DOHH2 (cell line): ENCODE measurements at regions not wholly inside any gene's neighbourhood (a gene's known extent, or its start where the extent isn't known, plus 50 kb on each side); places are given as distances from the start of the nearest gene placed in this dataset.

Experiments used
- EZH2phosphoT487 ChIP-seq: fragments of 200-600 bp; sonication (generic); IDR thresholded peaks from 2 replicates; pipeline ENCODE4 v1.6.1; 2017; ENCODE audit warnings: borderline replicate concordance, mild to moderate bottlenecking, antibody characterized with exemption, low read length, moderate library complexity, mixed read lengths
- TF ChIP-seq, protein P1 (sequence below): fragments of 200-600 bp; sonication (generic); IDR thresholded peaks from one replicate; pipeline ENCODE4 v1.5.1; 2014; ENCODE audit warnings: antibody characterized with exemption, mild to moderate bottlenecking, low read depth, low read length; ENCODE audit not compliant: poor library complexity, severe bottlenecking

DNA sequence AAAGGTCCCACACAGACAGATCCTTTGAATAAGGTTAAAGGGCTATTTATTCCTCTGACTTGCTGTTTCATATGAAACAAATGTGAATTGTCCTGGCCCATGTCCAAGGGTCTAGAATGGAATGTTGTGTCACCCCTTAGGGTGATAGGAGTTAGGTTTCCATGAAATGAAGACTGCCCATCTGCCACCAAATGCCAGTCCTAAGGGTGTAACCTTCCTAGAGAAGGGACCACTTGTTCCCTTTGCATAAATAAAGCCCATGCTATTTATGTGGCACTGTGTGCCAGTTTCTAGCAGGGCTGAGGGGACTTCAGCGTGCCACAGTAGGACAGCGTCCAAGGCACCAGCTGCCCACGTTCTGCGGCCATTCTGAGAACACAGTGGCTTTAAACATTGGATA lies 171.3 kb downstream of the ABCA8 start:
- TF ChIP-seq, protein P1, sequence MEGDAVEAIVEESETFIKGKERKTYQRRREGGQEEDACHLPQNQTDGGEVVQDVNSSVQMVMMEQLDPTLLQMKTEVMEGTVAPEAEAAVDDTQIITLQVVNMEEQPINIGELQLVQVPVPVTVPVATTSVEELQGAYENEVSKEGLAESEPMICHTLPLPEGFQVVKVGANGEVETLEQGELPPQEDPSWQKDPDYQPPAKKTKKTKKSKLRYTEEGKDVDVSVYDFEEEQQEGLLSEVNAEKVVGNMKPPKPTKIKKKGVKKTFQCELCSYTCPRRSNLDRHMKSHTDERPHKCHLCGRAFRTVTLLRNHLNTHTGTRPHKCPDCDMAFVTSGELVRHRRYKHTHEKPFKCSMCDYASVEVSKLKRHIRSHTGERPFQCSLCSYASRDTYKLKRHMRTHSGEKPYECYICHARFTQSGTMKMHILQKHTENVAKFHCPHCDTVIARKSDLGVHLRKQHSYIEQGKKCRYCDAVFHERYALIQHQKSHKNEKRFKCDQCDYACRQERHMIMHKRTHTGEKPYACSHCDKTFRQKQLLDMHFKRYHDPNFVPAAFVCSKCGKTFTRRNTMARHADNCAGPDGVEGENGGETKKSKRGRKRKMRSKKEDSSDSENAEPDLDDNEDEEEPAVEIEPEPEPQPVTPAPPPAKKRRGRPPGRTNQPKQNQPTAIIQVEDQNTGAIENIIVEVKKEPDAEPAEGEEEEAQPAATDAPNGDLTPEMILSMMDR: no peak
- TF ChIP-seq EZH2phosphoT487: no peak
